Stimulated activated CD4-positive, alpha-beta T cell treated with anti-CD3 and anti-CD28 coated beads, Interleukin-2, amount 100 ng/mL, for 48 hours (primary cell): ENCODE measurements at regions not wholly inside any gene's neighbourhood (a gene's known extent, or its start where the extent isn't known, plus 50 kb on each side); places are given as distances from the start of the nearest gene placed in this dataset.

ENCODE experiments used
- DNase-seq, 2 donors: peaks; one replicate each; pipeline ENCODE4 v3.0.0-alpha.2; 2020

DNA sequence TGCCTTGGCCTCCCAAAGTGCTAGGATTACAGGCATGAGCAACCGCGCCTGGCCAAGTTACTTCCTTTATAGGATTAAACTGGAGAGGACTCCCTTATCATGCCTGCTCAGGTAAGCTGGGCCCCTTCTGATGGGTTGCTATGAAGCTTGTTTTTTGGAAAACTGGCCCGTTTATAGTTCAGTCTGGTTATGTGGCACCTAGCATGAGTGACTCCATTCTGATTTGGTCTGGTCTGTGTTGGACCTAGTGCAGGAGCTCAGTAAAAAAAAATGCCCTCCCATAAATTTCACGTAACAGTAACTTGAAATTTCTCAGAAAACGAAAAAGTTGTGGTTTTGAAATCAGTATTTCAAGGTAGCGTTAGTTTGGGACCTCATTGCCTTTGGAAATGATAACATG lies 448.4 kb downstream of the HACE1 start:
- DNase-seq, result no peak

DNA sequence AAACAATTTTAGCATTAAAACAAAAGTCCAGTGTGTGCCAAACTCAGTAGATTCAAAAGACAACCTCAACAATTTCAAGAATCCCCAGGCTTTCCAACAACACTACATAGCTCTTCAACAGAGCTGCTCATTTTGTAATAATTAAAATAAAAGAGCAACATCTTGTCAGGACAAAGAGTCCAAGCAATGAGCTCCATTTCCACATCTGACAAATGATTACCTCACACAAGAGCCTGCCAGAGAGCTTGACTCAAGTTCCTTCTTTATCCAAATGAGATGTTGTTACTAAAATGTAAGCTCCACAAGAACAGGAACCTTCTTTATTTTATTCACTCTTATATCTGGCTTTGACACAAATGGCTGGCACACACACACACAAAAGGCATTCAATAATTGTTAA lies 449.8 kb downstream of the HACE1 start:
- no peak for DNase-seq

DNA sequence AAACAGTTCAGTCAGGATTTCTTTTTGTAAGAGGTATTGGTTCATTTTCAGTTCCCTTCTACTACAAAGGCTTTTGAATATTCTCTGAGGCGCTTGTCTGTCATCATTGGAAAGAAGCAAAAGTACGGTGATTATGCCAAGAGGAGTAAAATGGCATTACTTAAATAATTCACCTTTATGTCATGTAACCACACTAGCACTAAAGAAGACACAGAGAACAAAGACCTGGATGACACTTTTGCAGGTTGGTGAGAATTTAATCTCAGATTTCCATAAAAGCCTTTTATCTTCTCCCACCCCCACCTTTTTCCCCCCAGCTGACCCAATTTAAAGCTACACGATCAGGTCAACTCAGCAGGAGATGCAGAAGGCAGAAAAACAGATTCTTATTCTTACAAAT lies 451.8 kb downstream of the HACE1 start:
- no peak for DNase-seq

DNA sequence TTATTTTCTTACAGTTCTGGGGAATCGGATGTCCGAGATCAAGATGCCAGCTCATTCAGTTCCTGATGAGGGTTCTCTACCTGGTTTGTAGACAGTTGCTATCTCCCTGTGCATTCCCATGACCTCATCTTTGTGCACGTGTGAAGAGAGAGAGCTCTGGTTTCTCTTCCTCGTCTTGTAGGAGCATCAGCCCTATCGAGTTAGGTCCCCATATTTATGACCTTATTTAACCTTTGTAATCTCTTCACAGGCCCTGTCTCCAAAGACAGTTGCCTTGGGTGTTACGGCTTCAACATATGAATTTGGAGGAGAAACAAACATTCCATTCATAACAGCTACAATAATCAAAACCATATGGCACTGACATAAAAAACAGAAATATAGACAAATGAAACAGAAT lies 455.3 kb downstream of the HACE1 start:
- no peak for DNase-seq

DNA sequence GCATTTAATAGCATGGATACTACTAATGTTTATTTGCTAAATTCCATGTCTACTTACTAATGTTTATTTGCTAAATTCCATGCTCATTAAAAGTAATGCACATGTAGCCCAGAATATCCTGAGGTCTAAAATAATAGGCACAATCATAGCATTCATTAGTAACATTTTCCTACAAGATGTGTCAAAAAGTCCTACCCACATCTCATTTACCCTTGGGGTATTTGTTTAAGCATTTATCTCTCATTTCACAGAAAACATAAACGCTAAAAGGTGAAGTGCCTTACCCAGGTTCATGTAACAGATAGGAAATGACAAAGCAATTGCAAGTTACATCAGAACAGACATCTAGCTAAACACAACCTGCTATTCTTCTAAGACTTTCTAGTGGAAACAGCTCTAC lies 457.1 kb downstream of the HACE1 start:
- DNase-seq, result no peak

DNA sequence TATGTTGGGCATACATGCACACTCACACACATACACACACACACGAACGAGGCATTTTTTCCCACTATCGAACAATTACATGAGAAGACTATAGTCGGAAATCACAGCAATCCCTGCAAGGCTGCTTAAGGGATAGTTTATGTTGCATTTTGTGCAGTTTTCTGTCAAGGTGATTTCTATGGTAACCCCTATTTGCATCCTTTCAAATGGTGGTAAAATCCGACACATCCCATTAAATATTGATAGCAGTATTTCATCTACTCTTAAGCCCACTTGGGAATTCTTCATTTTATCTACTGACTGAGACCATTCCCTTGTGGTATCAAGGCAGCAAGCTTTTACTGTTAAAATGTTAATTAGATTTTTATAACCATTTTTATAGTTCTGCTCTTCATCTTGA lies 457.8 kb downstream of the HACE1 start:
- no peak for DNase-seq

DNA sequence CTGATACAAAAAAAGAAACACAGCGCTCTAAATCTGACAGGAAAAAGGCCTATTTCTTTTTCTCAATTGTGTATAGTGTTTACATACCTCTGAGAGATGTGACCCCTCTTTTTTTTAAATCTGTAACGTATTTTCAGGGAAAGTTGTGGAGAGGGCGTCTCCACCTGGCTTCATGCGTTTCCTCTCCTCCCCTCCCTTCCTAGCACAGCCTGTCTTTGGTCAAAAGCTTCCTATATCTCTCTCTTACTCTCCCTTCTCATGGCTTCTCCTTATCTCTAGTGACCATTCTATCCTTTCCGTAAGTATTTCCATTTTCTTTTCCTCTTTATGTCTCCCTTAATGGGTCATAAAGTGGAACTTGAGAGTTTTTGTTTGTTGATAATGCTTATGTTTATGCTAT lies 458.9 kb downstream of the HACE1 start:
- DNase-seq, result no peak

DNA sequence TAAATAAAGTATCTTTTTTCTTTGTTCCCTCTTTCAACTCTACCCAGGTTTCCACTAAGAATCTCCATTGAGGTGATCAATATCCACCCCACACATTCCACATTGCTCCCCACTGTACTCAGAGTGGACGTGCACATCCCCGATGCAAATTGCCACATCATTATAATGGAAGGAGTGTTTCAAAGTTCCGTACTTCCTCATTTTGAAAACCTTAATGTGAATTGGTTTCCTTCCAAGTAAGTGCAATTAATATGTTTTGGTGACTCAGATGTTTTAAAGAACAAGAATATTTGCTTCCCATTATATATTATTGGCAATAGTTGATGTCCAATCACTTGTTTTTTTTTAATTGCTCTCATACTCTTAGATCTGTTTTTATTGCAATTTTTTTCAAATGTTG lies 463.6 kb downstream of the HACE1 start:
- no peak for DNase-seq

DNA sequence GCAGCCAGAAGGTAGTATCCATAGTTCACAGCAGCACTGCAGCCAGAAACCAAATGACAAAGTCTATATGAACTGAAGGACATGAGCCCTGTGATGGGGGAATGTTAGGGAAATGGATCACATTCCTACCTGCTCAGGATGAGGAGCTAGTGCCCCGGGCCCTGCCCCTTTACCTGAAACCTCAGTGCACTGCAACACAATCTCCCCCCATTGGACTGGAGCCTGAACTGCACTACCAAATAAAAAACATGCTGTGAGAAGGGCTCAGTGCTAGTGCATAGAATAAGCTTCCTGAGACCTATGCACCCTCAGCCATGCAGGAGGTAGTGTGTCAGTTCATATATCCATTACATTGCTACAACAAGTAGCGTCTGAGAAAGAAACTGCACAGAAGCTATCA lies 477.8 kb downstream of the HACE1 start:
- DNase-seq, result no peak

DNA sequence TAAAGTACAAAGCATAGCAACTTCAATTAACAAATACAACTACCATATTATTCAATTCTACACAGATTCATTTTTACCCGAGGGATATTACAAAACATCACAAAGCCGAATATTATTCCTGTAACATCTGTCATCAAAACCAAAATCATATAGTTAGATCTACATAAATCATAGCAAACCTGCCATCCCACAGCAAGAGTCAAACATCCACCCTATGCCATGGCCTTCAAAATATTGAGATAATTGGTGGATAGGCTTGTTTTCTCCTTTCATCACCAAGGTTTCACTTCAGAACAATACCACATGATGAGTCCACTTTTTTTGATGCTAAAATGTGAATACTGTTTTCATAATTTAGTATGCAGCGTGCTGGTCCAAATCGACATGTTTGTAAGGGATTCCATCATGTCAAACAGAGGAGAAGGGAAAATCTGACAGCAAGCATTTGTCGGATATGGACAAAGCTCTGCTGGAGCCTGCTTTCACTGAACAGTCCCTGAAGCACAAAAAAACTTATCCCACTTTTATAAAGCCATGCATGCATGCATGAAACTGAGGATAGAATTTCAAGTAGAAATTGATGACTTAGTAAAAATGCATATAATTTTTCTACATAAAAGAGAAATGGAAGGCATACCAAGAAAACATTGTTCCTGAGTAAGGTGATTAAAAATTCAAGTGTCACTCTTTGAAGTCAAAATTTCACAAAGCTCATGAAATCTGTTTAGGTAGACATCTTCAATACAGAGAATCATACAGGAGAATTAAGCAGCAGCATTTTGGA lies 494.1 kb downstream of the HACE1 start:
- no peak for DNase-seq

DNA sequence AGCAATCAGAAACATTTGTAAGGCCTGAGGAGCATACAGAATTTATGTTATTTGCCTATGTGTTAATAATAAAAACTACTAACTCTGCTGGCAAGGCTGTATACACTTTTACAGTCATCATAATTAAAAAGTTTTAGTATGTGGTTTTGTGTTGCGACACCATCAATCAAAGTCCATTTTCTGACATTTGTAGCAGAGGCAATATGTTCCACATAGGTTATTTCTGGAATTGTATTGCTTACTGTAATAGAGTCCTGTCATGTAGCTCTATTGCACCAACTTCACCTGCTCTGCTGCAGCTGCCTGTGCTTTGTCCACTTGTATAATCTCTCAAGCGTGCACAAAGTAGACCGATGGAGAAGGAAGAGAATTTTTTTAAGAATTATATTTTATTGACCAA lies 501.8 kb downstream of the HACE1 start:
- no peak for DNase-seq

DNA sequence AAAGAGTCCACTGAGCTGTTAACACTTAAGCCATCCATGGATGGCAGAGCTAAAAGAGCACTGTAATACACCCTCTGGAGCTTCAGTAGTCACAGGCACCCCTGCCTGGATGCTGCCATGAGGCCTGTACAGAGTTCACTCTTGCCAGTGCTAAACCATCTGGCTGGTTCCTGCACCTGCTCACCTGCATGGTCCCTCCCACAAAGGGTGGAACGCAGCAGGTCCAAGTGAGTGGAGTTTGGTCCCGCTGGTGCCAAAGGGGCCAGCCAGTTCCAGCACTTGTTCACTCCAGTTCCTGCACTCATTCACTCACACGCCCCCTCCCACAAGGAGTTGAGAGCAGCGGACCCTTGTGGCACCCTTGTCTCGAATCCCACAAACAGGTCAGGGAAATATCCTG lies 503.5 kb downstream of the HACE1 start:
- no peak for DNase-seq

DNA sequence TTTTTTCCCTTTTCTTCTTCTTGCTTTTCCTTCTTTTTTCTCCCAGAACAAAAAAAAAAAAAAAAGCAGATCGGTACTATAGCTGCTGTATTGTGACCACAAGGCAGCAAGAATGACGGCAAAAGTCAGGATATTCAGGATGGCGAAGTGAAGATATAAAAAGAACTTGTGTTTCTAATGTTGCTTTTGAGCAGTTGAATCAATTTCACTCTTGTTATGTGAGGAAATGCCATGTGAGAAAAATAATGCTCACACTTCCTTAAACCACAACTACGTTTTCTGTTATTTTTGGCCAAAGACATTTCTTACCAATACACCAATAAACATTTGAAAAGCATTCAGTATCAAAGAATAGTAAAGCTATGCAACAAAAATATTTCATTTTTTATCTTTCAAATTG lies 510.5 kb downstream of the HACE1 start:
- no peak for DNase-seq

DNA sequence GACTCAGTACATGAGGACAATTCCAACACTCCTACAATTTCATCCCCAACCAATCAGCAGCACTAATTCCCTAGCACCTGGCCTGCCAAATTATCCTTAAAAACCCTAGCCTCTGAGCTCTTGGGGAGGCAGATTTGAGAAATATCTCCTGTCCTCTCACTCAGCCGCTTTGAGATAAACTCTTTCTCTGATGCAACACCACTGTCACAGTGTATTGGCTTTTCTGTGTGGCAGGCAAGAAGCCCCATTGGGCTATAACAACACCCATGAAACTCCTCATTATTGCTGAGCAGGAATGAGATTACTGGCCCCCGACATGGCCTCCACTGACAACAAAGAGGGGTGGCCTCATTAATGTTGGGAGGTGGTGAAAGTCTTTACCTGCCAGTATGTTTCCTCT lies 515.5 kb downstream of the HACE1 start:
- DNase-seq, result no peak

DNA sequence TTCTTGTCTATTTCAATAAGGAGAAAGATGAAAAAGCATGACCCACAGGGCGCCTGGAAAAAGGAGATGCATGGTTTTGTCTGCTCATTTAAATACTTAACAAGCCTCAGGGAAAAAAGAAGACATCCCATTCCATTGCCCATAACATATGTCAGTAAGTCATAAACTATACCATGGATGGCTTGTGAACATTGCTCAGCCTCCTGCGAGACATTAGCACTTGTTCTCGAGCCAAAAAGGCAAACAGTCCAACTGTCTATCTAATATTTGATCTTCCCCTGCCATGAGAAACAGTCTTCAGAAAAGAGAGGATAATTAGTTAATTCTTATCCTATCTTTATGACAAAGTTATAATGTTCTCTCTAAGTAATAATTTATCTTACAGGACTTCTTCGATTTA lies 527.4 kb downstream of the HACE1 start:
- no peak for DNase-seq

DNA sequence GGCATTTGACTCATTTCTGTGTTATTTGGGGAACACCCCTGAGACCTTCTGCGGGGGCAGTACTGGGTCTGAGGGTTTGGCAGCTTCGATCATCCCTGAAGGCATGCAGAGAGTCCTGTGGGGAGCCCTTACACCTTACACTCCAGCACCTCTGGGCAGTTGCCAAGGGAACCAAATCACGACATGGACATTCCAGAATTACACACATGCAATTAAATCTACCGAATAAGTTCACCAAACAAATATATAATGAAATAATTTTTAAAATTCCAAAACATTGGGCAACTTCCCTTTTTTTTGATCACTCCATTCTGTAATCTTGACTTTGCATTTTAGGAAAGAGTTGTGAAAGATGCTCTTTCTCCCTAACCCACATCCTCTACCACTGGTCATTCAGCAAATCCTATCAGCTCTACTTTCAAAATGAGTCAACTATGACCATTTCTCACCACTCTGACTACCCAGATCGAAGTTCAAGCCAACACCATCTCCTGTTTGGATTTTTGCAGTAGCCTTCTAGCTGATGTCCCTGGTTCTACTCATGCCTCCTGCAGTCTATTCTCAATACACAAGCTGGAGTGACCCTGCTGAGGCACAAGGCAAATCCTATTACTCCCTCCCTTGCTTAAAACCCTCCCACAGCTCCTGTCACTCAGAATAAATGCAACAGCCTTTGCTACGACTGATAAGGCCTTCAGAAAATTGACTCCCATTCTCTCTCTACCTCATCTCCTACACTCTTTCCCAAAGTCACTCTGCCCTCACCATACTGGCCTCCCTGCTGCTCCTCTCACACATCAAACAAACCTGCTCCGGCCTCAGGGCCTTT lies 533.3 kb downstream of the HACE1 start:
- no peak for DNase-seq

DNA sequence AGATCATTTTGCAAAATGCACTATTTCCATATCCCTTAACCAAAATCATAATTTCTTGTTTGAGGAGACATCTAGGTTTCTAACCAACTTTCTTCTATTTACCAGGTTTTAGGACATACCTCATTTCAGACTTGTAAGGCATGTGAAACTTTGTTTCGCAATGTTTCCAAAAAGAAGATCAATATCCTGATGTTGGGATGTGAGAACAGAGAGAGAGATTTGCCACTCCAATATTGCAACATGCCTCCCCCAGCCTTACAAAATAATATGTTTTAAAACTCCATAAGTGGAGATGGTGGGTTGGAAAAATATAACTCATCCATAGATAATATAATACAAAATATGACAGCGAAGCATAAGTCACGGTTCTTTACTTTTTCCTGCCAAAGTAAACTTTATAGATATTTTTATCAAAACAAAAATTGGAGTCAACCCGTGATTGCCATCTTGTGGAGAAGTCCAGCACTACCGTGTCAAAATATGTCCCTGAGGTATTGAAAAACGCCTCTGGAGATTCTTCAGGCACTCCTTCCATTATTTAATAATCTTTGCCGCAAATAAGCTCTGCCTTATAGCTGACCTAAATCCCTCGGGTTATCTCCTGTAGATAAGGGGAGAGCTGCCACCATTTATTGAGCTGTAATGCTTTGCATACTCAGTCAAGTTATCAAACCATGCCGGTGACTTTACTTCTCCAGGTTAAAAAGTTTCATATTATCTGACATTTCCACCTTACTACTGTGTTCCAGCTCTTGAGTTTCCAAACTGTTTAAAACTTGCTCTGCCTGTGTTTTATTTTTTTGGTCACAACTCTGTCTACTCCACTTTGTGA lies 534.2 kb downstream of the HACE1 start:
- DNase-seq, result no peak

DNA sequence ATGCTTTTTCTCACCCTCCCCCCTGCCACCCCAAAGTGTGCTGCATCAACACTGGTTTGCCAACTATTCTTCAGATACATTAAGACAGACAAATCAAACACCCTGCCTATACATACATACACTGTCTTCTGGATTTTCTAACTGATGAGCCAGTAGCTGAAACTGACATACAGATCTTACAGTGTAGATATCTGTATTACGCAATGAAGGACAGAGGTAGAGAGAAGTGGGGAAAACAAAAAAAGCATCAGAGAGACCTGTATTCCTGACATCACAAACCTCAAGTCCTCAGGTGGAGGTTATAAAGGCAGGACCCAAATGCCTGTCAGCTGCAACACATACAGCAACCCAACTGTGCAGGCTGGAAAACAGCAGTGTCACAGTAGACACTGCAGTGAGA lies 535.4 kb downstream of the HACE1 start:
- DNase-seq, result no peak

DNA sequence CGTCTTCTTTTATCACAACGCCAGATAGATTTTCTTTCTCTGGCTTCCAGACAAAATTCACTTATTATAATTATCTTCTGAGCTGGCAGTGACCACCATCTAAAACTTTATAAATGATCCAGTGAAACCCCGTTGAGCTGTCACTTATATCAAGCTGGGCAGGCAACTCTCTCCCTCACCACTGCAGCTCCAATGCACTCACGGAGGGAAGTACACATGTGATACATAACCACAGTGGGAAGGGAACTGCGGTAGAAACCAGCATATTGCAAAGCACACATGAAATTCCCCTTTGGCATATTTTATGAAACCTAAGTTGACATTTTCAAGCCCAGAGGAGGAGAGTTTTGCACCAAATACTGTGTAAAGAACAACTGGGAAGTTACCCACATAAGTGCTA lies 536.9 kb downstream of the HACE1 start:
- no peak for DNase-seq

DNA sequence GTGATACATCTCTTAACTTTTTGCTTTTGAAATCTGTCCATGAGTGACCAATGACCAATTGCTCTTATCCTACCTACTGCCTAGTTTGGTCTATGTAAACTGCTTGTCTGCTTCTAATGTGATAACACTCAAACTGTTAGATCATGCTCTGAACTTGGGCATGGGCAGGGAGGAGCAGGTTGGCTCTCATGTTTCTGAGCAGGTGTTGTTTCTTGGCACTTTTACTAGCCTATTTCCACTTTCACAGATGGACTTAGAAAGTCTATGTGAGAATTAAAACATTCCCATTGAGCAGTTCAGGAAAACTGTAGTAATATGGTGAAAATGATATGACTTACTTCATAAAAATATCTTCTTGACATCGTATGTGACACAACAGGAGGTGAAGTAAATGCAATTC lies 538.4 kb downstream of the HACE1 start:
- DNase-seq, result no peak

DNA sequence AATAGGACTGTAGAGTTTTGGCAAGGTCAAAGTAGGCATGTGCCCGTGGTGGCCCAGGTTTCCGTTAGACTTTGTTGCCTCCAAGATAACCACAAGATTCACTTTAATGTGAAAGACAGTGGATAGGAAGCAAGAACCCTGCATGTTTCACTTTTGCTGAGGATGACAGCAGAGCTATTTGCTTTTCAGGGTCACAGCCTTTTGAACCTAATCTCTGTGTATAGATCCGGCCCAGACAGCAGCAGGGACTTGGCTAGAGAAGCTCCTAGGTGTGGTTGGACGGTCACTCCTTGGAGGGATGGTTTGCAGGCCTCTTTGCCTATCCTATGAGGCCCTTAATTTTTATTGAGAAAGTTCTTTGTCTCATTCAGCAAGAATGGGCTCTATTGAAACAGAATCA lies 538.8 kb downstream of the HACE1 start:
- DNase-seq, result no peak

DNA sequence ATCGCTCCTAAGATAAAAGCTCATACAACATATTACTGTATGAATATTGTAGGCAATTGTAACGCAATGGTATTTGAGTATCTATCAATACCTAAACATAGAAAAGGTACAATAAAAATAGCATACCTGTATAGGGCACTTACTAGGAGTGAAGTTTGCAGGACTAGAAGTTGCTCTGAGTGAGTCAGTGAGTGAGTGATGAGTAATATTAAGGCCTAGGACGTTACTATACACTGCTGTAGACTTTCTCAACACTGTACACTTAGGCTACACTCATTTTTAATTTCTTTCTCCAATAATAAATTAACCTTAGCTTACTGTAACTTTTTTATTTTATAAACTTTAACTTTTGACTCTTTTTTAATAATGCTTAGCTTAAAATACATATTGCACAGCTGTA lies 546.9 kb downstream of the HACE1 start:
- no peak for DNase-seq

DNA sequence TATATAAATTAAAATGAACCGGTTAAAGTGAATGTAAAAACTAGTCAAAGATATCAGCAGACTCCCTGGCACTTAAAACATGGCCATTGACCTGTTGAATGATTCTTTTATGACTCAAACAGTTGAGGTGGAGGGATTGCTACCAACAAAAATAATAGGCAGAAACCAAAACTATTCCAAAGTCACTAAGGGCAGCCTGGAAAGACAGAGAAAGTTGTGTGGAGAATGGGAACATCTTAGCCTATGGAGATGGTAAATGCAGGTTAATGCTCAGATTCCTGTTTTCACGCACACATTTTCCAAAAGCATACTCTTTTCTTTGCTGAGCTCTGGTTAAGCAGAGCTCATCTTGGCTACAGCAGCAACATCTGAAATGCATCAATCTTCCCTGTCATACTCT lies 553.5 kb downstream of the HACE1 start:
- DNase-seq, result no peak

DNA sequence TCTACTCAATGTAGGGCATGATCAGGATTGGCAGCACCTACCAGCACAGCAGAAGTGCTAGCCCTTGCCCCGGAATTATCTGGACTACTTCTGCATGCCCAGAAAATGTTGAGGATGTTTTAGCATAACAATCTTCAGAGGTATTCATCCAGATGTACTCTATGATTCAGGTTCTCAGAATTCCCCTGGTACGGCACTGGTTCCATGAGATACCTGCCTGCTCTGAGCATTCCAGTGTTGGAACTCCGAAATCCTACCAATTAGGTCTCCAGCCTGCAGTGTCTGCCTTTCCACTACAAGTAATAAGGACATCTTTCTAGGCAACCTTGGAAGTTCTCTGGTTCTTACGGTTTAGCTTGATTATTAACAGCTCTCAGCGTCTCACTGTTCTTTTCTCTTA lies 554.5 kb downstream of the HACE1 start:
- no peak for DNase-seq
